Fibroblast of lung (primary cell): ENCODE measurements at regions not wholly inside any gene's neighbourhood (a gene's known extent, or its start where the extent isn't known, plus 50 kb on each side); places are given as distances from the start of the nearest gene placed in this dataset.

Source experiments
- DNase-seq, 2 donors: peaks; one replicate each; pipeline versions ENCODE4 v3.0.0 to v3.0.0-alpha.2; 2010; ENCODE audit warnings: low read depth in 2 of 2
- H2AFZ ChIP-seq: 2 replicates; pipeline ENCODE4 v1.5.1; 2012; ENCODE audit warnings: low read length, control low read depth, inconsistent platforms
- H3K27ac ChIP-seq: 2 replicates; pipeline ENCODE4 v1.5.1; 2011; ENCODE audit warnings: low read length, control low read depth; ENCODE audit not compliant: insufficient read depth
- H3K27me3 ChIP-seq: 2 replicates; pipeline ENCODE4 v1.5.1; 2011; ENCODE audit warnings: mild to moderate bottlenecking, low read length; ENCODE audit not compliant: control insufficient read depth, insufficient read depth
- H3K36me3 ChIP-seq: 2 replicates; pipeline ENCODE4 v1.5.1; 2011; ENCODE audit warnings: low read length; ENCODE audit not compliant: control insufficient read depth, insufficient read depth
- H3K4me1 ChIP-seq: 2 replicates; pipeline ENCODE4 v1.5.1; 2011; ENCODE audit warnings: low read length; ENCODE audit not compliant: control insufficient read depth, insufficient read depth; ENCODE audit errors: extremely low read depth
- H3K4me2 ChIP-seq: 2 replicates; pipeline ENCODE4 v1.5.1; 2011; ENCODE audit warnings: low read length, control low read depth; ENCODE audit not compliant: insufficient read depth; ENCODE audit errors: extremely low read depth
- H3K4me3 ChIP-seq, 4 experiments: fragments of 200-600 bp in 1 of 4; sonication (generic) in 1 of 4; replicated peaks in 1 of 4; 2 replicates each; pipeline ENCODE4 v1.5.1; 2011 to 2016; ENCODE audit warnings: low read length in 4 of 4, low read depth in 3 of 4, mild to moderate bottlenecking in 3 of 4, control low read depth in 2 of 4, inconsistent platforms in 1 of 4, mixed read lengths in 1 of 4; ENCODE audit not compliant: insufficient read depth in 1 of 4; ENCODE audit errors: control extremely low read depth in 1 of 4
- H3K79me2 ChIP-seq: 2 replicates; pipeline ENCODE4 v1.5.1; 2012; ENCODE audit warnings: mild to moderate bottlenecking, low read length, inconsistent platforms; ENCODE audit not compliant: control insufficient read depth, insufficient read depth
- H3K9ac ChIP-seq: 2 replicates; pipeline ENCODE4 v1.5.1; 2011; ENCODE audit warnings: mild to moderate bottlenecking, low read length, control low read depth; ENCODE audit not compliant: insufficient read depth
- H3K9me3 ChIP-seq: 2 replicates; pipeline ENCODE4 v1.5.1; 2012; ENCODE audit warnings: low read depth, low read length; ENCODE audit not compliant: control insufficient read depth, insufficient read depth
- H4K20me1 ChIP-seq: 2 replicates; pipeline ENCODE4 v1.5.1; 2011; ENCODE audit warnings: low read length; ENCODE audit not compliant: control insufficient read depth, insufficient read depth; ENCODE audit errors: extremely low read depth
- EZH2 ChIP-seq: IDR thresholded peaks from 2 replicates; pipeline ENCODE4 v1.5.1; 2012; ENCODE audit warnings: low read length, control low read depth, mild to moderate bottlenecking; ENCODE audit errors: missing control alignments
- TF ChIP-seq, protein P1 (sequence below), 2 donors: IDR thresholded peaks in 1 of 2; conservative IDR thresholded peaks in 1 of 2; 1 replicate in 1 of 2; 2 replicates in 1 of 2; pipeline ENCODE4 v1.5.1; 2011 to 2012; ENCODE audit warnings: low read length in 2 of 2, control low read depth in 1 of 2, inconsistent platforms in 1 of 2, low read depth in 1 of 2, mild to moderate bottlenecking in 1 of 2

DNA sequence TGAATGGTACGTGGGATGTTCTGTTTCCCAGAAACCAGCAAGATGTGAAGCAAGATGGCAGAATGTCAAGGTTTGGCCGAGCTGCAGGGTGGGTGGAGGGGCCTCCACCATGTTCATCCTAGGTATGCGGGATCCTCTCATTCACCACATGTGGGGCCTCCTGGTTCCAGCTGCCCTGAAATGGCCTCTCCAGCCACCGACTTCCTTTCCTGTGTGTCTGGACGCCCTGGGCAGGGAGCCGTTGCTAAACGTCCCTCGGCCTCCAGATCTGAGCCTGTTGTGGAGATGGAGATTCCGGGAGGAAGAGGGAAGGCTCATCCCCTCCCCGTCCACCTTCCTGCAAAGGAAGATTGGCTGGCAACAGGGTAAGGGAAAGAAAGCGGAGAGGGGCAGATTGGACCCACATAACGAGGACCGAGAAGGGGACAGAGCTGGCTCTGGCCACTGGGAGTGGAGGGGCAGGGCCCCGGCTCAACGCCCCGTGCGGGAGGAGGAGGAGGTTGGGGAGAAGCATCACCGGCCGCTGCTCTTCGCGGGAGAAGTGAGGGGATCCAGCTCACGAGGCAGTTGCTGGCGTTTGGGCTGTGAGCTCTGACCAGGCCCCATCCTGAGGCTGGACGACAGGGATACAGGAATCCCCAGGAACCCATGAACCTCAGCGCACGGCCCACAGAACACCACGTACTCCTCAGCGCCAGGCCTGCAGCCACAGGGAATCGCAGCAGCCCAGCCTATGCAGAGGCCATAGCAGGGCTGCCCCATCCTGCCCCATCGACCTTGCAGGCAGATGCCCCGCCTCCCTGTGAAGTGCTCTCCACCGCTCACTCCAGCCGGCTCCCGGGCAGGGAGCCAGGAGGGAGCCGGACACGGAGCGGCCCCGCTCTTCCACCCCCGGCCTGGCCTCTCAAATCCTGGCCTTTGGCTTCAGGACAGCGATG lies 98.3 kb downstream of the FOXL3 start:
- Histone ChIP-seq H2AFZ (no peak overlapping the region), H3K4me1 (no peaks in the 10 kb centered on the region), H3K4me3 (no peak overlapping the region), H3K9ac (no peak overlapping the region), H3K4me2 (no peak overlapping the region), H3K36me3 (no peaks in the 10 kb centered on the region), H4K20me1 (no peaks in the 10 kb centered on the region), H3K79me2 (no peaks in the 10 kb centered on the region), H3K27ac (no peak overlapping the region), H3K9me3 (no peaks in the 10 kb centered on the region), H3K27me3 (no peaks in the 10 kb centered on the region)
- TF ChIP-seq EZH2, result no peak
- TF ChIP-seq, protein P1, sequence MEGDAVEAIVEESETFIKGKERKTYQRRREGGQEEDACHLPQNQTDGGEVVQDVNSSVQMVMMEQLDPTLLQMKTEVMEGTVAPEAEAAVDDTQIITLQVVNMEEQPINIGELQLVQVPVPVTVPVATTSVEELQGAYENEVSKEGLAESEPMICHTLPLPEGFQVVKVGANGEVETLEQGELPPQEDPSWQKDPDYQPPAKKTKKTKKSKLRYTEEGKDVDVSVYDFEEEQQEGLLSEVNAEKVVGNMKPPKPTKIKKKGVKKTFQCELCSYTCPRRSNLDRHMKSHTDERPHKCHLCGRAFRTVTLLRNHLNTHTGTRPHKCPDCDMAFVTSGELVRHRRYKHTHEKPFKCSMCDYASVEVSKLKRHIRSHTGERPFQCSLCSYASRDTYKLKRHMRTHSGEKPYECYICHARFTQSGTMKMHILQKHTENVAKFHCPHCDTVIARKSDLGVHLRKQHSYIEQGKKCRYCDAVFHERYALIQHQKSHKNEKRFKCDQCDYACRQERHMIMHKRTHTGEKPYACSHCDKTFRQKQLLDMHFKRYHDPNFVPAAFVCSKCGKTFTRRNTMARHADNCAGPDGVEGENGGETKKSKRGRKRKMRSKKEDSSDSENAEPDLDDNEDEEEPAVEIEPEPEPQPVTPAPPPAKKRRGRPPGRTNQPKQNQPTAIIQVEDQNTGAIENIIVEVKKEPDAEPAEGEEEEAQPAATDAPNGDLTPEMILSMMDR (conservative IDR thresholded peaks at IDR 0.05 in 1 of 2, IDR thresholded peaks at IDR 0.05 in 1 of 2; ENCODE audit: low read depth in 1 of 2, low read length in 2 of 2), result no peak
- no peak for DNase-seq

DNA sequence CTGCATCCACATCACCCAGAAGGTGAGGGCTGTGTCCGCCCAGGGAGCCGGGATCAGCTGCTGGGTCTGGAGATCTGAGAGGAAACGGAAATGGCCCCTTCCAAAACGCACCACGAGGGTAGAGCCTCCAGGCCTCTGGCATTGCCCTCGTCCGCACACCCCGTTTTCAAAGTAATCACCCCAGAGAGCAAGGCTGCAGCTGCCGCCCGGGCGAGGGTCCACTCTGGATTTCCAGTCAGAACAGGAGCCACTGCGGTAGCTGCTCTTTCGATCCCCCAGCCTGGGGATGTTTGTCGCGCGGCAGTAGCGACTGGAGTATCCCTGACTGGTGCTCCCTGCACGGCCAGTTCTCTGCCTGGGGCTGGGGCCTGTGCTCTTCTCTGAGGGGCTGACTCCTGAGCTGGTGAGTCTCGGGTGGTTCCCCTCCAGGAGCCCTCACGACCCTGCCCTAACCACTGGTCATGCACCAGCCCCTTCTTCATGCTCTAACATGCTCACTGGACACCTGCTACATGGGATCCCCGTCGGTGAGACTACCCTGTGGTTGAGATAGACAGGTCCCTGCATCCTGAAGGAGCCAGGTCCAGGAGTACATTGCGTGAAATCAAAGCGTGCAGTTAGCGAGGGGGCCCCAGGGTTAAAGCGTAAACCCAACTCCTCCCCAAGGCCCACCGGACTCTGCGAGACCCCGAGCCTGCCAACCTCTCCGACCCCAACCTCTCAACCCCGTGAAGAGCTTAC lies 99.2 kb downstream of the FOXL3 start:
- no peak for DNase-seq
- Histone ChIP-seq H3K27me3 (no peaks in the 10 kb centered on the region), H4K20me1 (no peaks in the 10 kb centered on the region), H3K9me3 (no peaks in the 10 kb centered on the region), H3K36me3 (no peaks in the 10 kb centered on the region), H3K27ac (no peak overlapping the region), H2AFZ (no peak overlapping the region), H3K79me2 (no peaks in the 10 kb centered on the region), H3K4me1 (no peaks in the 10 kb centered on the region), H3K4me2 (no peak overlapping the region), H3K9ac (no peak overlapping the region), H3K4me3 (no peak overlapping the region)
- TF ChIP-seq EZH2, result no peak
- TF ChIP-seq, protein P1 (conservative IDR thresholded peaks at IDR 0.05 in 1 of 2, IDR thresholded peaks at IDR 0.05 in 1 of 2; ENCODE audit: low read depth in 1 of 2, low read length in 2 of 2), result no peak

DNA sequence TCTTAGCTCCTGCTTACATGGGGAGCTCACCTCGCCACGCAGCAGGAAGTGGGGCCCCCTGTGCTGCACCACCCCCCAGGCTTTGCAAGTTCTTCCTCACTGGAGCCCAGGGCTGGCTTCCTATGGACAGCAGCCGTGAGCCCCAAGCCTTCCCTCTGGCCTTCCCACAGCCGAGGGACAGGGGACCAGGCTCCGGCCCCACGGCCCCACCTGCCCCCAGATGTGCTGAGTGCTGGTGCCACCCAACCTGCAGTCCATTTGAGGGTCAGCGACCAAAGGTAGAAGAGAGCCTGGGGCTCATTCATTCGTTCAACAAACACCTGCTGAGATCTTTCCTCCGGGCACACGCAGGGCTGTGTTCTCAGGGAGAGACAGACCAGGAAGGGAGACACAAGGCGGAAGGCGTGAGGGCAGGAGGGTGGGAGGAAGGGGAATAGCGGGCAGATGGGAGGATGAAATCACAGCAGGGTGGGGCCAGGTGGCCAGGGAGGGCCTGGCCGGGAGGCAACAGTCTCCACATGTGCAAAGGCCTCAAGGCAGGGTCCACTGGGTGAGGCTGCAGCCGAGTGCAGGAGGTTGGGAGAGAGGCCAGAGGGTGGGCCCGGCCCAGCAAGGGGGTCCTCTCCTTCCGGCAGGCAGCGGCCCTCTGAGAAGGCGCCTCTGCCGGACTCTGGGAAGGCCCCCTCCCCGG lies 100.1 kb downstream of the FOXL3 start:
- no peaks in the 10 kb centered on the region for H4K20me1 ChIP-seq
- H3K9ac ChIP-seq, result no peak overlapping the region
- H3K79me2 ChIP-seq, result no peaks in the 10 kb centered on the region
- no peaks in the 10 kb centered on the region for H3K4me1 ChIP-seq
- no peak for DNase-seq
- H3K4me2 ChIP-seq, result no peak overlapping the region
- no peaks in the 10 kb centered on the region for H3K27me3 ChIP-seq
- H3K27ac ChIP-seq, result no peak overlapping the region
- no peaks in the 10 kb centered on the region for H3K36me3 ChIP-seq
- H3K9me3 ChIP-seq, result no peaks in the 10 kb centered on the region
- no peak for TF ChIP-seq EZH2
- TF ChIP-seq, protein P1 (conservative IDR thresholded peaks at IDR 0.05 in 1 of 2, IDR thresholded peaks at IDR 0.05 in 1 of 2; ENCODE audit: low read depth in 1 of 2, low read length in 2 of 2), result no peak
- H3K4me3 ChIP-seq, result no peak overlapping the region
- H2AFZ ChIP-seq, result no peak overlapping the region
